Activated CD4-positive, alpha-beta T cell treated with anti-CD3 and anti-CD28 coated beads for 1 hour (primary cell): ENCODE measurements at regions not wholly inside any gene's neighbourhood (a gene's known extent, or its start where the extent isn't known, plus 50 kb on each side); places are given as distances from the start of the nearest gene placed in this dataset.
"Not testable (repeated sequence)": the region's sequence is repeated elsewhere in the genome, so short reads cannot be mapped to it uniquely, and the experiment has no call there.

Experiments
- DNase-seq: peaks from one replicate; pipeline ENCODE4 v3.0.0-alpha.2; 2020

- DNase-seq: no peak
Measured at GRCh38 chrX:39052751-39053150, 251.5 kb downstream of the MID1IP1 start.

DNA sequence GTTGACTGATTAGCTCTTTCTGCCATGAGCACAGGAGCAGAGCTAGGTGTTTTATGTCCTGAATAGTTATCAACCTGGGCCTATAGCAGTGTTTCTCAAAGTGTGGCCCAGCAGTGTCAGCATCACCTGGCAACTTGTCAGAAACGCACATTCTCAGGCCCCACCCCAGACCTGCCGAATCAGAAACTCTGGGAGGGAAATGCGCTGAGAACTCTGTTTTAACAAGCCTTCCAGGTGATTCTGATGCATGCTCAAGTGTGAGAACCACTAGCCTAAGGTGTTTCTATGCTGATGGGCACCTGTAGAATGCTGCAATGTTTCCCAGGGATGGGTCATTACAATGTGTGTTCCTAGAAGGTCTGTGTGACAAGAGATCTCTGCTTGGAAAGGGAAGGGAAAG, 257.5 kb downstream of the MID1IP1 start:
- DNase-seq: no peak

- no peak for DNase-seq
Measured at GRCh38 chrX:39059866-39060265, 258.6 kb downstream of the MID1IP1 start.

DNA sequence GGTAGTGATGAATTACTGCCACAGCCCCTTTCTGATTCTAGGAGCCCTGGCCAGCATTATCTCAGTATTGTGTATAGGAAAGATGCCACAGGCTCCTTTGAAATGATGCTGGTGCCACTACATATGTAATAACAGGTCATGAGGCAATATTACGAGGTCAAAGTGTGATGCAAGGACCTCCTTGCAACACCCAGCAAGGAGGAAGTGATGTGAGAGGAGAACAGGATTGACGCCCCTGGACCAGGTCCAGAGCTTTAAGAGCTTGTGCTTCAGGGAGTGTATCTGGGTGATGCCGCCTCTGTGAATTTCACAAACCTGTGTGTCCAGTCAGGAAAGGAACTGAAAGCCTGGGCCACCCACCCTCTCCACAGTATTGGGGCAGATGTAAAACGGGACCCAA, 261.8 kb downstream of the MID1IP1 start:
- no peak for DNase-seq

DNA sequence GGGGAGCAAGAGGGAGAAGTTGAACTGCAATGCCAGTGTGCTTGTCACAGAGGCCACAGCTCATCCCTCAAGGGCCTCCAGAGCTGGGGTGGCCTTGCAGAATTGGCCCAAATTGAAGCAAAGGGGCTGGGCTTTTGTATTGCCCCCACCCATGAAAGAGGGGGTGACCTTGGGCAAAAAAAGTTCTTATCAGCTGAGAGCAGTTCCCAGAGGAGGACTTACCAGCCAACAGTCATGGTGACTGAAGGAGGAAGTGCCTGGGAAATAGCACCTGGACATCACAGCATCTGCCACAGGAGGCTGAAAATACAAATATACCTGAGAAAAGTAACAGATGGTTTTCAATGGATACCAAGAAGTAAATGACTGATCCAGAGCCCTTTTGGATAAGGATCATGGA, 262.4 kb downstream of the MID1IP1 start:
- no peak for DNase-seq

GRCh38 chrX:39065051-39065871, 264.0 kb downstream of the MID1IP1 start:
- DNase-seq: no peak

GRCh38 chrX:39067866-39068265, 266.6 kb downstream of the MID1IP1 start:
- DNase-seq: no peak

DNA sequence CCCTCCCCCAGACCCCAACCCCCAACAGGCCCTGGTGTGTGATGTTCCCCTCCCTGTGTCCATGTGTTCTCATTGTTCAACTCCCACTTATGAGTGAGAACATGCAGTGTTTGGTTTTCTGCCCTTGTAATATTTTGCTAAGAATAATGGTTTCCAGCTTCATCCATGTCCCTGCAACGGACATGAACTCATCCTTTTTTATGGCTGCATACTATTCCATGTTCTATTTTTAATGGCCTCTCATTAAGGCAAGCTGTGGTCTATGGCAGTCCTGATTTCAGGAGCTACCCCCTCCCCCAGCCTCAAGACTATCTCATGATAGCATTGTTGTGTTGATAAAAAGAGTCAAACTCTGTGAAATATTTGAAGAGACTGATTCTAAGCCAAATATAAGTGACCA, 267.4 kb downstream of the MID1IP1 start:
- DNase-seq: not testable (repeated sequence)

DNA sequence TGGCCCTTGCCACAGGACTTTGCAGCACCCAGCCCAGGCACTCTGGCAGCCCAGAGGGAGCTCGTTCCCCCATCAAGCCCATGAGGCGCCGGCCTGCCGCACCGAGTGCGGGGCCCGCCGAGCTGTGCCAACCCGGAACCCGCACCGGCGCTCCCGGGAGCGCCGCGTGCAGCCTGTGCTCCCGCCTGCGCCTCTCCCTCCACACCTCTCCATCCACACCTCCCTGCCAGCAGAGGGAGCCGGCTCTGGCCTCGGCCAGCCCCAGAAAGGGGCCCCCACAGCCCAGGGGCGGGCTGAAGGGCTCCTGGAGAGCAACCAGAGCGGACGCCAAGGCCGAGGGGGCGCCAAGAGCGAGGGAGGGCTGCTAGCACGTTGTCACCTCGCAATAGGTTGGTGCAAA, 268.8 kb downstream of the MID1IP1 start:
- DNase-seq: no peak

DNA sequence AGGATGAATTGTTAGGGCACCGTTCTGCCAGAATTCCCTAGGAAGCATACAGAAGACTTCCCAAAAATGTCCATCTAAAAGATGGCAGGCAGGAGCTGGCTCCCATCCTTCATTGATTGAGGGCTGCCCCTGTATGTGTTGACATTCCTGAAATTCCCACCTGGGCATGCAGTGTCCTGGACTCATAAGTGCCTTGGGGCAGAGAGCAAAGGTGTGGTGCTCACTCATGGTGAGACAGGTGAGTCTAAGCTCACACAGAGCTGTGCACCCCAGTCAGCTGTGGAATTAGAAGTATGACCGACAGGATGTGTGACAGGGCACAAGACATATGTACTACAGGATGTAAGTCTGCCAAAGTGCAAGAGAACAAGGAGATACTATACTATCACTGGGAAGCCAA, 271.9 kb downstream of the MID1IP1 start:
- no peak for DNase-seq

DNA sequence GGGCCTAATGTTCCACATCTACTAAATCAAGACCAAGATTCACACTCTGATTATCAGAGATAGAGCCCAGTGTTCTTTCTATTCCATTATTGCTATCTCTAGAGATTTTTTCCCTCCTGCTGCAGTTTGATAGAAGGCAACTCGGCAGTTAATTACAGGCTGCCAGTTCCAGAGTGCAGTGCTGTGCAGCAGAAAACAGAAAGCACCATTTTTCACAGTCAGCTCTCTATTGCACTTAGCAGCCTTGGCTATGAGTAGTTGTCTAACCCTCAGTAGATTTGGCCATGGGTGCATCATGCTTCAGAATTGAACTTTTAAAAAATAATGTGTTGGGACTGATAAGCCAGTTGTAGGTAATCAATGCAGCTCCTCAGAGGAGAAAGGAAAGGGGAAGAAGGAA, 295.3 kb downstream of the MID1IP1 start:
- DNase-seq: no peak

GRCh38 chrX:39104745-39105144, 303.5 kb downstream of the MID1IP1 start:
- no peak for DNase-seq

DNA sequence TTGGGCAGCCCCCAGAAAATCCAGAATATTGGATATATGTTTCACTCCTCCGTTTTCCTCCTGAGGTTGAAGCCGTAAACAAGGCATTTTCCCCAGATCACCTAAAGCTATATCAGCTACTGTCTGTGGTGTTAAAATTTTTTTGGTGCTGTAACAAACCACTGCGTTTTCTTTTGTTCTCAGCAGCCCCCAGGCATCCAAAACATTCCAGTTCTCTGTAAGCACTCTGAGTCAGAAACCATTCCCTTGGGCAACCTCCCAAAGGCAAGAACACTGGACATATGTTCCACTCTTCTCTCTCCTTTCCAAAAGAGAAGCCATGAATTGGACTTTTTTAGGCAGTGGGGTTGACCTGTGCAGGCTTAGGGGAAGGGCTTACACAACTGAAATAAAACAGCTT, 310.9 kb downstream of the MID1IP1 start:
- DNase-seq: no peak

- no peak for DNase-seq
Measured at GRCh38 chrX:39115166-39115565, 313.9 kb downstream of the MID1IP1 start.

DNA sequence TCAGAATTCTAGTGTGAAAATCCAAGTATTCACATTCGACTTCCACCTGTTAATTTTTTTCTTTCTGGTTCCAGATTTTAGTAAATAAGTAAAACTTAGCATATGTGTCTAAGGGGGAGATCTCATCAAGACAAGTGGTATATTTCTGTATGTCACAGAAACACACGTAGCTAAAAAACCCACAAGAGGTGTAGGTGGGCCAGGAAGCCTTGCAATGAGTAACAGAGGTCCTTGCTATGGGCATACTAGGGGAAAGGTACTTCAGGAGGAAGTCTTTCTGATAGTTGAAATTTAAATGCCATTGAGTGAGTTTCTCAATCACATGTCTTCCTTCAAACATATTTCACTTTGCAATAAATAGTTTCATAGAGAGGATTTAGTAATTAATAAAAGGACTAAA, 315.8 kb downstream of the MID1IP1 start:
- no peak for DNase-seq

- DNase-seq: no peak
Measured at GRCh38 chrX:39121903-39122302, 320.6 kb downstream of the MID1IP1 start.

DNA sequence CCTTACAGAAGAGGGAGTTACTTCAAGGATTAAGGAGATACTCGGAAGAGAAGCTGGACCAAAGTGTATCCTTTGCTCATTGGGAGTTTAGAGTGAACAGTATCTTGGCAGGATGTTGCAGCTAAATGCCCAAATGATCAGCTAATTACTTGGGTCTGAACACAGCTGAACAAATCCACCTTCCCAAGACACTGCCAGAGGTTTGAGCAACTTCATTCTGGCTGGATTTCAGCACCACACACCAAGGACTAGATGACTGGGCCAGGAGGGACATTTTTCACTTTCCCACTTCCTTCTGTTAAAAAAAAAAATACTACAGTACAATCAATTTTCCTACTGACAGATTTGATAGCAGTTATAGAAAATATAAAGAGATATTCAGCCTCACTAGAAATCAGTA, 324.6 kb downstream of the MID1IP1 start:
- no peak for DNase-seq

GRCh38 chrX:39133971-39134370, 332.7 kb downstream of the MID1IP1 start:
- DNase-seq: no peak

DNA sequence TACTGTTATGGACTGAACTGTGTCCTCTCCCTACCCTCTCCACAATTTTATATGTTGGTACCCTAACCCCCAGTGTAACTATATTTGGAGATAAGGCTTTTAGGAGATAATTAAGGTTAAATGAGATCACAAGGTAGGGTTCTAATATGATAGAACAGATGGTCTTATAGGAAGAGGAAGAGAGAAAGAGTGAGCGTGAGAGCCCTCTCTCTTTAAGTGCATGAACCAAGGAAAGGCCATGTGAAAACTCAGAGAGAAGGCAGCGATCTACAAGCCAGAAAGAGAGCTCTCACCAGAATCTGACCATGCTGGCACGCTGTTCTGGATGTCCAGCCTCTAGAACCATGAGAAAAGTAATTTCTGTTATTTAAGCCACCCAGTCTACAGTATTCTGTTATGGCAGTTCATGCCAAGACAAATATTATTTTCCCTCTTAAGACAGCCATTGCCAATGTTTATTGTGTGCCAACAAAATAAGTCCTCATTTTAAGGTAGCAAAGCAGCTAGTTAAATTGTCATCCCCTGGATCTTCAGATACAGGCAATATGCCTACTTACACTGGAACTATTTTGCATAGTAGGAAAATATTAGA, 336.2 kb downstream of the MID1IP1 start:
- no peak for DNase-seq

GRCh38 chrX:39140581-39140980, 339.3 kb downstream of the MID1IP1 start:
- no peak for DNase-seq

GRCh38 chrX:39144323-39144722, 343.1 kb downstream of the MID1IP1 start:
- DNase-seq: no peak

- DNase-seq: no peak
Measured at GRCh38 chrX:39144956-39145355, 343.7 kb downstream of the MID1IP1 start.

DNA sequence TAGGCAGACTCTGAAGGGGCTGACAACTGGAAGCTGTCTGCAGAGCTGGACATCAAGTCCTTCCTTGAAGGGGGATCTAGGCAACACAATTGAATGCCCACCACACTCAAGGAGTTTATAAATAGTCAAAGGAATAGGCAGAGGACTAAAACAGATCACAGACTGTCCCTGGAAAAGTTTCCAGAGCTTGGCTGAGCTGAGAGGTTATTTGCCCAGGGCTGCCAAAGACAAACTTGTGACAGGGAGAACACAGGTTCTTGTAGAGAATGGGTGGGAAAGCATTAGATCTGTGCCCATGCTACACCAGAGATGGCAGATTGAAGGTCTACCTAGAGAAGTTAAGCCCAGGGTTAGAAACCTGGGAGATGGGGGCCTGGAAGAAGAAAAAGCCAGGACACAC, 344.6 kb downstream of the MID1IP1 start:
- no peak for DNase-seq

DNA sequence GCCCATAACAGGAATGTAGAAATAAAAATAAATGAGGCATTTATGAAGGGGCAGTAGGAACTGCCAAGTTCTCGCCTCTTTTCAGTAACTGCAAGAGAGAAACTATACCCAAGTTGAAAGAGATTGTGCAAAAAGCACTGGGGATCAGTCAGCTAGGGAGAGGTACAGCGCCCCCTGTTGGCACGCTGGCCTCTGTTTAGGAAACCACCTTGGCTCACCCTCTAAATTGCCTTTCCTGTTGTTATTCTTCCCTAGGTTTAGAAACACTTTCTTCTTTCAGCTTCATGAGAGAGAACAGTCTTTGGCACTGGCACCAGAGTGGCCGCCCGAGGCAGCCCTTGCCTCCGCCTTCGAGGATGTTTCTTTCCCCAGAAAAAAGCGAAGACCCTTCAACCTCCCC, 348.5 kb downstream of the MID1IP1 start:
- DNase-seq: peak; percentile 21

- no peak for DNase-seq
Measured at GRCh38 chrX:39150220-39150619, 349.0 kb downstream of the MID1IP1 start.
